HEK293 (cell line): ENCODE measurements at regions not wholly inside any gene's neighbourhood (a gene's known extent, or its start where the extent isn't known, plus 50 kb on each side); places are given as distances from the start of the nearest gene placed in this dataset.

Experiments used
- CTCF ChIP-seq: fragments of 450-650 bp; formaldehyde crosslinking; IDR thresholded peaks from 2 replicates; pipeline ENCODE4 v1.5.1; 2016; ENCODE audit warnings: missing biosample characterization, missing genetic modification characterization
- MYNN ChIP-seq: fragments of 450-650 bp; formaldehyde crosslinking; IDR thresholded peaks from 2 replicates; pipeline ENCODE4 v1.5.1; 2016; ENCODE audit warnings: missing biosample characterization, missing genetic modification characterization, borderline replicate concordance
- MZF1 ChIP-seq: fragments of 450-650 bp; formaldehyde crosslinking; IDR thresholded peaks from 2 replicates; pipeline ENCODE4 v1.5.1; 2017; ENCODE audit warnings: missing biosample characterization, missing genetic modification characterization, borderline replicate concordance
- PRDM1 ChIP-seq: fragments of 450-650 bp; formaldehyde crosslinking; IDR thresholded peaks from 2 replicates; pipeline ENCODE4; 2016; ENCODE audit warnings: missing biosample characterization, missing genetic modification characterization
- PRDM10 ChIP-seq: fragments of 450-650 bp; formaldehyde crosslinking; IDR thresholded peaks from 2 replicates; pipeline ENCODE4 v1.5.1; 2016; ENCODE audit warnings: missing biosample characterization, missing genetic modification characterization
- YY1 ChIP-seq: fragments of 450-650 bp; formaldehyde crosslinking; IDR thresholded peaks from 2 replicates; pipeline ENCODE4 v1.5.1; 2018; ENCODE audit warnings: missing biosample characterization, missing genetic modification characterization
- ZBTB49 ChIP-seq: fragments of 450-650 bp; formaldehyde crosslinking; IDR thresholded peaks from 2 replicates; pipeline ENCODE4 v1.5.1; 2016; ENCODE audit warnings: missing biosample characterization, missing genetic modification characterization, low read depth
- ZEB2 ChIP-seq: fragments of 450-650 bp; formaldehyde crosslinking; IDR thresholded peaks from 2 replicates; pipeline ENCODE4 v1.5.1; 2016; ENCODE audit warnings: missing biosample characterization, missing genetic modification characterization
- ZNF398 ChIP-seq: fragments of 450-650 bp; formaldehyde crosslinking; IDR thresholded peaks from 2 replicates; pipeline ENCODE4 v1.5.1; 2017; ENCODE audit warnings: missing biosample characterization, missing genetic modification characterization
- ZNF510 ChIP-seq: fragments of 450-650 bp; formaldehyde crosslinking; IDR thresholded peaks from 2 replicates; pipeline ENCODE4 v1.5.1; 2018; ENCODE audit warnings: mild to moderate bottlenecking, missing genetic modification characterization, missing biosample characterization; ENCODE audit not compliant: insufficient replicate concordance
- ZNF658 ChIP-seq: fragments of 450-650 bp; formaldehyde crosslinking; IDR thresholded peaks from 2 replicates; pipeline ENCODE4; 2016; ENCODE audit warnings: missing biosample characterization, missing genetic modification characterization
- ZXDB ChIP-seq: fragments of 450-650 bp; formaldehyde crosslinking; IDR thresholded peaks from 2 replicates; pipeline ENCODE4 v1.5.1; 2016; ENCODE audit warnings: missing biosample characterization, missing genetic modification characterization

GRCh38 chr19:31678421-31678820, 329.2 kb upstream of the TSHZ3 start:
- no peak for TF ChIP-seq CTCF (tag by site-specific recombination)
- TF ChIP-seq ZNF398 (tag by site-specific recombination): no peak
- TF ChIP-seq YY1 (tag by site-specific recombination): no peak
- TF ChIP-seq MZF1 (tag by site-specific recombination): no peak
- no peak for TF ChIP-seq ZXDB (tag by site-specific recombination)
- TF ChIP-seq ZEB2: no peak
- no peak for TF ChIP-seq ZBTB49
- no peak for TF ChIP-seq PRDM10 (tag by site-specific recombination)
- TF ChIP-seq MYNN (tag by site-specific recombination): no peak
- no peak for TF ChIP-seq ZNF658
- TF ChIP-seq ZNF510: no peak
- no peak for TF ChIP-seq PRDM1
